K562 (cell line): ENCODE measurements at regions not wholly inside any gene's neighbourhood (a gene's known extent, or its start where the extent isn't known, plus 50 kb on each side); places are given as distances from the start of the nearest gene placed in this dataset.

Experiments
- NELFE ChIP-seq: IDR thresholded peaks from 2 replicates; pipeline ENCODE4 v1.6.1; 2011; ENCODE audit warnings: mild to moderate bottlenecking; ENCODE audit not compliant: insufficient read depth, insufficient read length
- ZNF609 ChIP-seq: sonication (generic); formaldehyde crosslinking; IDR thresholded peaks from 2 replicates; pipeline ENCODE4 v1.8.1; 2023; ENCODE audit warnings: missing genetic modification reagents, mild to moderate bottlenecking, borderline replicate concordance
- TF ChIP-seq, protein P1 (sequence below): fragments of 250-450 bp; sonication (Bioruptor Pico); IDR thresholded peaks from 2 replicates; pipeline ENCODE4 v1.5.0; 2021; ENCODE audit warnings: mild to moderate bottlenecking, borderline replicate concordance

- TF ChIP-seq, protein P1, sequence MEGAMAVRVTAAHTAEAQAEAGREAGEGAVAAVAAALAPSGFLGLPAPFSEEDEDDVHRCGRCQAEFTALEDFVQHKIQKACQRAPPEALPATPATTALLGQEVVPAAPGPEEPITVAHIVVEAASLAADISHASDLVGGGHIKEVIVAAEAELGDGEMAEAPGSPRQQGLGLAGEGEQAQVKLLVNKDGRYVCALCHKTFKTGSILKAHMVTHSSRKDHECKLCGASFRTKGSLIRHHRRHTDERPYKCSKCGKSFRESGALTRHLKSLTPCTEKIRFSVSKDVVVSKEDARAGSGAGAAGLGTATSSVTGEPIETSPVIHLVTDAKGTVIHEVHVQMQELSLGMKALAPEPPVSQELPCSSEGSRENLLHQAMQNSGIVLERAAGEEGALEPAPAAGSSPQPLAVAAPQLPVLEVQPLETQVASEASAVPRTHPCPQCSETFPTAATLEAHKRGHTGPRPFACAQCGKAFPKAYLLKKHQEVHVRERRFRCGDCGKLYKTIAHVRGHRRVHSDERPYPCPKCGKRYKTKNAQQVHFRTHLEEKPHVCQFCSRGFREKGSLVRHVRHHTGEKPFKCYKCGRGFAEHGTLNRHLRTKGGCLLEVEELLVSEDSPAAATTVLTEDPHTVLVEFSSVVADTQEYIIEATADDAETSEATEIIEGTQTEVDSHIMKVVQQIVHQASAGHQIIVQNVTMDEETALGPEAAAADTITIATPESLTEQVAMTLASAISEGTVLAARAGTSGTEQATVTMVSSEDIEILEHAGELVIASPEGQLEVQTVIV (CRISPR knock-in tag): no peak
- TF ChIP-seq NELFE (no peak), ZNF609 (CRISPR knock-in tag) (no peak)
Measured at GRCh38 chr4:54819034-54819433, 161.3 kb downstream of the KIT start (continued).
